GM23338 (cell line): ENCODE measurements at regions not wholly inside any gene's neighbourhood (a gene's known extent, or its start where the extent isn't known, plus 50 kb on each side); places are given as distances from the start of the nearest gene placed in this dataset.

Experiments used
- ATAC-seq: fragments of 200-7000 bp; cut with Tn5 transposase; 3 replicates; pipeline ENCODE4 v1.9.1; 2020
- DNase-seq: peaks from one replicate; pipeline ENCODE4 v3.0.0-alpha.2; 2015; ENCODE audit warnings: low spot score
- H2AFZ ChIP-seq: fragments of 200-600 bp; sonication (generic); 2 replicates; pipeline ENCODE4 v1.8.0; 2016; ENCODE audit warnings: antibody characterized with exemption, mild to moderate bottlenecking, moderate library complexity
- H3F3A ChIP-seq: fragments of 200-600 bp; sonication (generic); replicated peaks from 2 replicates; pipeline ENCODE4 v1.8.0; 2017; ENCODE audit warnings: antibody characterized with exemption, mixed run types, low read depth
- H3K27ac ChIP-seq: fragments of 200-600 bp; sonication (generic); 2 replicates; pipeline ENCODE4 v1.6.1; 2016; ENCODE audit warnings: low read depth
- H3K27me3 ChIP-seq: fragments of 200-600 bp; sonication (generic); 2 replicates; pipeline ENCODE4 v1.8.0; 2016; ENCODE audit warnings: mild to moderate bottlenecking, mixed run types, moderate library complexity; ENCODE audit not compliant: insufficient read depth
- H3K36me3 ChIP-seq: fragments of 200-600 bp; sonication (generic); 2 replicates; pipeline ENCODE4 v1.8.0; 2016; ENCODE audit warnings: mild to moderate bottlenecking; ENCODE audit not compliant: insufficient read depth
- H3K4me1 ChIP-seq: fragments of 200-600 bp; sonication (generic); 2 replicates; pipeline ENCODE4 v1.8.0; 2016; ENCODE audit warnings: mild to moderate bottlenecking, moderate library complexity; ENCODE audit not compliant: insufficient read depth
- H3K4me2 ChIP-seq: fragments of 200-600 bp; sonication (generic); 2 replicates; pipeline ENCODE4 v1.7.1; 2017; ENCODE audit warnings: mixed run types
- H3K4me3 ChIP-seq: fragments of 200-600 bp; sonication (generic); 2 replicates; pipeline ENCODE4 v1.6.1; 2016; ENCODE audit warnings: mixed run types
- H3K79me2 ChIP-seq: fragments of 200-600 bp; sonication (generic); replicated peaks from 2 replicates; pipeline ENCODE4 v1.8.0; 2017; ENCODE audit warnings: mild to moderate bottlenecking; ENCODE audit not compliant: insufficient read depth
- H3K9me2 ChIP-seq: fragments of 200-600 bp; sonication (generic); 2 replicates; pipeline ENCODE4 v1.8.0; 2017; ENCODE audit not compliant: insufficient read depth
- H4K20me1 ChIP-seq: fragments of 200-600 bp; sonication (generic); replicated peaks from 2 replicates; pipeline ENCODE4 v1.8.0; 2017; ENCODE audit warnings: mild to moderate bottlenecking; ENCODE audit not compliant: insufficient read depth
- H3K27ac Mint-ChIP-seq: 2 replicates; pipeline ENCODE4 v1.8.0; 2020; ENCODE audit warnings: inconsistent platforms, mild to moderate bottlenecking, moderate library complexity, mixed read lengths
- H3K27me3 Mint-ChIP-seq: 3 replicates; pipeline ENCODE4 v1.8.0; 2022; ENCODE audit warnings: low read depth, mild to moderate bottlenecking, moderate library complexity, mixed read lengths, inconsistent platforms; ENCODE audit not compliant: insufficient read depth, poor library complexity
- H3K36me3 Mint-ChIP-seq: 3 replicates; pipeline ENCODE4 v1.8.0; 2021; ENCODE audit warnings: low read depth, mild to moderate bottlenecking, inconsistent platforms, moderate library complexity, mixed read lengths
- H3K4me1 Mint-ChIP-seq: 3 replicates; pipeline ENCODE4 v1.8.0; 2020; ENCODE audit warnings: mild to moderate bottlenecking, inconsistent platforms, mixed read lengths
- H3K4me3 Mint-ChIP-seq: 3 replicates; pipeline ENCODE4 v1.8.0; 2021; ENCODE audit warnings: moderate library complexity, mild to moderate bottlenecking, inconsistent platforms, mixed read lengths
- H3K9me3 Mint-ChIP-seq: 3 replicates; pipeline ENCODE4 v1.8.0; 2020; ENCODE audit warnings: moderate library complexity, mild to moderate bottlenecking, inconsistent platforms, mixed read lengths
- CREB1 ChIP-seq: fragments of 250-450 bp; sonication (Bioruptor Pico); IDR thresholded peaks from 2 replicates; pipeline ENCODE4 v1.5.0; 2020; ENCODE audit warnings: low read depth, mild to moderate bottlenecking, moderate library complexity
- ETS1 ChIP-seq: IDR thresholded peaks from 2 replicates; pipeline ENCODE4 v1.6.1; 2016; ENCODE audit warnings: antibody characterized with exemption
- EZH2 ChIP-seq: fragments of 200-600 bp; sonication (generic); IDR thresholded peaks from one replicate; pipeline ENCODE4 v1.8.0; 2017; ENCODE audit warnings: antibody characterized with exemption, mild to moderate bottlenecking, low read depth; ENCODE audit not compliant: unreplicated experiment
- EZH2phosphoT487 ChIP-seq: fragments of 200-600 bp; sonication (generic); IDR thresholded peaks from one replicate; pipeline ENCODE4 v1.8.1; 2018; ENCODE audit warnings: antibody characterized with exemption; ENCODE audit not compliant: unreplicated experiment
- JUNB ChIP-seq: IDR thresholded peaks from one replicate; pipeline ENCODE4 v1.6.1; 2016; ENCODE audit warnings: antibody characterized with exemption; ENCODE audit not compliant: unreplicated experiment
- NANOG ChIP-seq: IDR thresholded peaks from 2 replicates; pipeline ENCODE4 v1.6.1; 2016; ENCODE audit warnings: antibody characterized with exemption, borderline replicate concordance
- POLR2AphosphoS5 ChIP-seq: IDR thresholded peaks from 2 replicates; pipeline ENCODE4 v1.6.1; 2016; ENCODE audit warnings: antibody characterized with exemption, low read depth
- STAT1 ChIP-seq: IDR thresholded peaks from one replicate; pipeline ENCODE4 v1.6.1; 2016; ENCODE audit warnings: antibody characterized with exemption; ENCODE audit not compliant: unreplicated experiment
- ZNF114 ChIP-seq: fragments of 250-450 bp; sonication (Bioruptor Pico); IDR thresholded peaks from 2 replicates; pipeline ENCODE4 v1.5.0; 2020; ENCODE audit warnings: mild to moderate bottlenecking, moderate library complexity
- ZNF331 ChIP-seq: fragments of 250-450 bp; sonication (Bioruptor Pico); IDR thresholded peaks from 2 replicates; pipeline ENCODE4 v1.5.0; 2020; ENCODE audit warnings: low read depth, mild to moderate bottlenecking, moderate library complexity
- TF ChIP-seq, protein P1 (sequence below), 2 experiments: fragments of 200-600 bp in 1 of 2; sonication (generic) in 1 of 2; conservative IDR thresholded peaks; 2 replicates each; pipeline versions ENCODE4 v1.5.1 to v1.6.1; 2016 to 2017; ENCODE audit warnings: antibody characterized with exemption in 2 of 2, low read depth in 2 of 2, mild to moderate bottlenecking in 2 of 2, moderate library complexity in 1 of 2
- TF ChIP-seq, protein P2 (sequence below): IDR thresholded peaks from one replicate; pipeline ENCODE4 v1.6.1; 2018; ENCODE audit warnings: antibody characterized with exemption; ENCODE audit not compliant: unreplicated experiment
- TF ChIP-seq, protein P3 (sequence below): fragments of 250-450 bp; sonication (Bioruptor Pico); IDR thresholded peaks from 2 replicates; pipeline ENCODE4 v1.5.0; 2020; ENCODE audit warnings: mild to moderate bottlenecking, moderate library complexity

- Histone ChIP-seq H4K20me1 (no peaks in the 10 kb centered on the region), H3K4me1 (peaks cover 13% of the 10 kb centered on the region; the same call in 1 of the 2 replicates), H3K79me2 (no peaks in the 10 kb centered on the region), H3K4me2 (no peak overlapping the region), H3K36me3 (no peaks in the 10 kb centered on the region), H3K9me2 (0 out of 2 replicates have a peak, but pooled peaks cover 7% of the 10 kb centered on the region), H3K4me3 (no peak overlapping the region), H3K27ac (no peak overlapping the region), H3F3A (no peaks in the 10 kb centered on the region), H2AFZ (0 out of 2 replicates have a peak overlapping the region, but pooled peaks have one; percentile 5), H3K27me3 (no peaks in the 10 kb centered on the region)
- Mint-ChIP-seq H3K27ac (no peak overlapping the region), H3K4me1 (peaks cover 20% of the 10 kb centered on the region; the same call in 2 of the 3 replicates), H3K36me3 (no peaks in the 10 kb centered on the region), H3K9me3 (no peaks in the 10 kb centered on the region), H3K27me3 (peaks cover 2% of the 10 kb centered on the region), H3K4me3 (no peak overlapping the region)
- TF ChIP-seq NANOG (no peak), ETS1 (no peak), ZNF114 (no peak), ZNF331 (CRISPR knock-in tag) (no peak), EZH2 (no peak), CREB1 (CRISPR knock-in tag) (no peak), EZH2phosphoT487 (no peak), STAT1 (no peak), JUNB (no peak), POLR2AphosphoS5 (no peak)
- TF ChIP-seq, protein P1, sequence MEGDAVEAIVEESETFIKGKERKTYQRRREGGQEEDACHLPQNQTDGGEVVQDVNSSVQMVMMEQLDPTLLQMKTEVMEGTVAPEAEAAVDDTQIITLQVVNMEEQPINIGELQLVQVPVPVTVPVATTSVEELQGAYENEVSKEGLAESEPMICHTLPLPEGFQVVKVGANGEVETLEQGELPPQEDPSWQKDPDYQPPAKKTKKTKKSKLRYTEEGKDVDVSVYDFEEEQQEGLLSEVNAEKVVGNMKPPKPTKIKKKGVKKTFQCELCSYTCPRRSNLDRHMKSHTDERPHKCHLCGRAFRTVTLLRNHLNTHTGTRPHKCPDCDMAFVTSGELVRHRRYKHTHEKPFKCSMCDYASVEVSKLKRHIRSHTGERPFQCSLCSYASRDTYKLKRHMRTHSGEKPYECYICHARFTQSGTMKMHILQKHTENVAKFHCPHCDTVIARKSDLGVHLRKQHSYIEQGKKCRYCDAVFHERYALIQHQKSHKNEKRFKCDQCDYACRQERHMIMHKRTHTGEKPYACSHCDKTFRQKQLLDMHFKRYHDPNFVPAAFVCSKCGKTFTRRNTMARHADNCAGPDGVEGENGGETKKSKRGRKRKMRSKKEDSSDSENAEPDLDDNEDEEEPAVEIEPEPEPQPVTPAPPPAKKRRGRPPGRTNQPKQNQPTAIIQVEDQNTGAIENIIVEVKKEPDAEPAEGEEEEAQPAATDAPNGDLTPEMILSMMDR (conservative IDR thresholded peaks at IDR 0.05; ENCODE audit: low read depth in 2 of 2): no peak
- TF ChIP-seq, protein P2, sequence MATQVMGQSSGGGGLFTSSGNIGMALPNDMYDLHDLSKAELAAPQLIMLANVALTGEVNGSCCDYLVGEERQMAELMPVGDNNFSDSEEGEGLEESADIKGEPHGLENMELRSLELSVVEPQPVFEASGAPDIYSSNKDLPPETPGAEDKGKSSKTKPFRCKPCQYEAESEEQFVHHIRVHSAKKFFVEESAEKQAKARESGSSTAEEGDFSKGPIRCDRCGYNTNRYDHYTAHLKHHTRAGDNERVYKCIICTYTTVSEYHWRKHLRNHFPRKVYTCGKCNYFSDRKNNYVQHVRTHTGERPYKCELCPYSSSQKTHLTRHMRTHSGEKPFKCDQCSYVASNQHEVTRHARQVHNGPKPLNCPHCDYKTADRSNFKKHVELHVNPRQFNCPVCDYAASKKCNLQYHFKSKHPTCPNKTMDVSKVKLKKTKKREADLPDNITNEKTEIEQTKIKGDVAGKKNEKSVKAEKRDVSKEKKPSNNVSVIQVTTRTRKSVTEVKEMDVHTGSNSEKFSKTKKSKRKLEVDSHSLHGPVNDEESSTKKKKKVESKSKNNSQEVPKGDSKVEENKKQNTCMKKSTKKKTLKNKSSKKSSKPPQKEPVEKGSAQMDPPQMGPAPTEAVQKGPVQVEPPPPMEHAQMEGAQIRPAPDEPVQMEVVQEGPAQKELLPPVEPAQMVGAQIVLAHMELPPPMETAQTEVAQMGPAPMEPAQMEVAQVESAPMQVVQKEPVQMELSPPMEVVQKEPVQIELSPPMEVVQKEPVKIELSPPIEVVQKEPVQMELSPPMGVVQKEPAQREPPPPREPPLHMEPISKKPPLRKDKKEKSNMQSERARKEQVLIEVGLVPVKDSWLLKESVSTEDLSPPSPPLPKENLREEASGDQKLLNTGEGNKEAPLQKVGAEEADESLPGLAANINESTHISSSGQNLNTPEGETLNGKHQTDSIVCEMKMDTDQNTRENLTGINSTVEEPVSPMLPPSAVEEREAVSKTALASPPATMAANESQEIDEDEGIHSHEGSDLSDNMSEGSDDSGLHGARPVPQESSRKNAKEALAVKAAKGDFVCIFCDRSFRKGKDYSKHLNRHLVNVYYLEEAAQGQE: no peak
- TF ChIP-seq, protein P3, sequence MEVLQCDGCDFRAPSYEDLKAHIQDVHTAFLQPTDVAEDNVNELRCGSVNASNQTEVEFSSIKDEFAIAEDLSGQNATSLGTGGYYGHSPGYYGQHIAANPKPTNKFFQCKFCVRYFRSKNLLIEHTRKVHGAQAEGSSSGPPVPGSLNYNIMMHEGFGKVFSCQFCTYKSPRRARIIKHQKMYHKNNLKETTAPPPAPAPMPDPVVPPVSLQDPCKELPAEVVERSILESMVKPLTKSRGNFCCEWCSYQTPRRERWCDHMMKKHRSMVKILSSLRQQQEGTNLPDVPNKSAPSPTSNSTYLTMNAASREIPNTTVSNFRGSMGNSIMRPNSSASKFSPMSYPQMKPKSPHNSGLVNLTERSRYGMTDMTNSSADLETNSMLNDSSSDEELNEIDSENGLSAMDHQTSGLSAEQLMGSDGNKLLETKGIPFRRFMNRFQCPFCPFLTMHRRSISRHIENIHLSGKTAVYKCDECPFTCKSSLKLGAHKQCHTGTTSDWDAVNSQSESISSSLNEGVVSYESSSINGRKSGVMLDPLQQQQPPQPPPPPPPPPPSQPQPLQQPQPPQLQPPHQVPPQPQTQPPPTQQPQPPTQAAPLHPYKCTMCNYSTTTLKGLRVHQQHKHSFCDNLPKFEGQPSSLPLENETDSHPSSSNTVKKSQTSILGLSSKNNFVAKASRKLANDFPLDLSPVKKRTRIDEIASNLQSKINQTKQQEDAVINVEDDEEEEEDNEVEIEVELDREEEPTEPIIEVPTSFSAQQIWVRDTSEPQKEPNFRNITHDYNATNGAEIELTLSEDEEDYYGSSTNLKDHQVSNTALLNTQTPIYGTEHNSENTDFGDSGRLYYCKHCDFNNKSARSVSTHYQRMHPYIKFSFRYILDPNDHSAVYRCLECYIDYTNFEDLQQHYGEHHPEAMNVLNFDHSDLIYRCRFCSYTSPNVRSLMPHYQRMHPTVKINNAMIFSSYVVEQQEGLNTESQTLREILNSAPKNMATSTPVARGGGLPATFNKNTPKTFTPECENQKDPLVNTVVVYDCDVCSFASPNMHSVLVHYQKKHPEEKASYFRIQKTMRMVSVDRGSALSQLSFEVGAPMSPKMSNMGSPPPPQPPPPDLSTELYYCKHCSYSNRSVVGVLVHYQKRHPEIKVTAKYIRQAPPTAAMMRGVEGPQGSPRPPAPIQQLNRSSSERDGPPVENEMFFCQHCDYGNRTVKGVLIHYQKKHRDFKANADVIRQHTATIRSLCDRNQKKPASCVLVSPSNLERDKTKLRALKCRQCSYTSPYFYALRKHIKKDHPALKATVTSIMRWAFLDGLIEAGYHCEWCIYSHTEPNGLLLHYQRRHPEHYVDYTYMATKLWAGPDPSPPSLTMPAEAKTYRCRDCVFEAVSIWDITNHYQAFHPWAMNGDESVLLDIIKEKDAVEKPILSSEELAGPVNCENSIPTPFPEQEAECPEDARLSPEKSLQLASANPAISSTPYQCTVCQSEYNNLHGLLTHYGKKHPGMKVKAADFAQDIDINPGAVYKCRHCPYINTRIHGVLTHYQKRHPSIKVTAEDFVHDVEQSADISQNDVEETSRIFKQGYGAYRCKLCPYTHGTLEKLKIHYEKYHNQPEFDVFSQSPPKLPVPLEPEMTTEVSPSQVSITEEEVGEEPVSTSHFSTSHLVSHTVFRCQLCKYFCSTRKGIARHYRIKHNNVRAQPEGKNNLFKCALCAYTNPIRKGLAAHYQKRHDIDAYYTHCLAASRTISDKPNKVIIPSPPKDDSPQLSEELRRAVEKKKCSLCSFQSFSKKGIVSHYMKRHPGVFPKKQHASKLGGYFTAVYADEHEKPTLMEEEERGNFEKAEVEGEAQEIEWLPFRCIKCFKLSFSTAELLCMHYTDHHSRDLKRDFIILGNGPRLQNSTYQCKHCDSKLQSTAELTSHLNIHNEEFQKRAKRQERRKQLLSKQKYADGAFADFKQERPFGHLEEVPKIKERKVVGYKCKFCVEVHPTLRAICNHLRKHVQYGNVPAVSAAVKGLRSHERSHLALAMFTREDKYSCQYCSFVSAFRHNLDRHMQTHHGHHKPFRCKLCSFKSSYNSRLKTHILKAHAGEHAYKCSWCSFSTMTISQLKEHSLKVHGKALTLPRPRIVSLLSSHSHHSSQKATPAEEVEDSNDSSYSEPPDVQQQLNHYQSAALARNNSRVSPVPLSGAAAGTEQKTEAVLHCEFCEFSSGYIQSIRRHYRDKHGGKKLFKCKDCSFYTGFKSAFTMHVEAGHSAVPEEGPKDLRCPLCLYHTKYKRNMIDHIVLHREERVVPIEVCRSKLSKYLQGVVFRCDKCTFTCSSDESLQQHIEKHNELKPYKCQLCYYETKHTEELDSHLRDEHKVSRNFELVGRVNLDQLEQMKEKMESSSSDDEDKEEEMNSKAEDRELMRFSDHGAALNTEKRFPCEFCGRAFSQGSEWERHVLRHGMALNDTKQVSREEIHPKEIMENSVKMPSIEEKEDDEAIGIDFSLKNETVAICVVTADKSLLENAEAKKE: no peak
- ATAC-seq (no peak), DNase-seq (no peak)
These were observed 89.0 kb upstream of the ONECUT1 start for GRCh38 chr15:52879145-52879544.
